WTC11 (cell line): ENCODE measurements at regions not wholly inside any gene's neighbourhood (a gene's known extent, or its start where the extent isn't known, plus 50 kb on each side); places are given as distances from the start of the nearest gene placed in this dataset.

Experiments
- IRF2 ChIP-seq: sonication (generic); formaldehyde crosslinking; IDR thresholded peaks from 2 replicates; pipeline ENCODE4 v1.8.0; 2022; ENCODE audit warnings: low read depth, missing genetic modification reagents, borderline replicate concordance
- ZNF416 ChIP-seq: fragments of 250-450 bp; sonication (Bioruptor Pico); IDR thresholded peaks from 2 replicates; pipeline ENCODE4 v1.9.0; 2021; ENCODE audit warnings: mild to moderate bottlenecking, inconsistent platforms
- TF ChIP-seq, protein P1 (sequence below): sonication (generic); formaldehyde crosslinking; IDR thresholded peaks from 2 replicates; pipeline ENCODE4 v1.8.0; 2022; ENCODE audit warnings: mild to moderate bottlenecking, missing genetic modification reagents
- TF ChIP-seq, protein P2 (sequence below): fragments of 200-600 bp; IDR thresholded peaks from 2 replicates; pipeline ENCODE4 v1.8.0; 2022; ENCODE audit warnings: antibody characterized with exemption
- TF ChIP-seq, protein P3 (sequence below): fragments of 250-450 bp; sonication (Bioruptor Pico); IDR thresholded peaks from 2 replicates; pipeline ENCODE4 v2.1.2; 2022; ENCODE audit warnings: mild to moderate bottlenecking, moderate library complexity

DNA sequence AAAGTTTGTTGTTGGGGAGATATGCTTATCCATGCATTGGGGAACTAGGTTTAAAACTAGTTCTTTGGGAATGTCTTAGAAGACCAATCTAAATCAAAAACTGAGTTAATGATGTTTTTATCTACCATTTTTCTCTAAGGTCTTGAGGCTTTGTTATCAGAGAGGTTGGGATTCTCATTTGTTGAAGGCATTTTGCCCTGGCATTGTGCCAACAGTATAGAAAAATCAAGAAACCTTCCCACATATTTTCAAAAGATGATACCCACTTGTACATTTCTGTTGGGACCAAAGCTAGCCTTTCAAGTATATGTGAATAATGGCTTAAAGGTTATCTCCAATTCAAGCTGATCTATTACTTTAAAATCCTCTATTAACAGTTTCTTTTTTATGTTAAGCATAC lies 419.8 kb upstream of the KIF2A start:
- TF ChIP-seq IRF2 (no peak), ZNF416 (CRISPR knock-in tag) (no peak)
- TF ChIP-seq, protein P1, sequence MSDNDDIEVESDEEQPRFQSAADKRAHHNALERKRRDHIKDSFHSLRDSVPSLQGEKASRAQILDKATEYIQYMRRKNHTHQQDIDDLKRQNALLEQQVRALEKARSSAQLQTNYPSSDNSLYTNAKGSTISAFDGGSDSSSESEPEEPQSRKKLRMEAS, result no peak
- TF ChIP-seq, protein P2, sequence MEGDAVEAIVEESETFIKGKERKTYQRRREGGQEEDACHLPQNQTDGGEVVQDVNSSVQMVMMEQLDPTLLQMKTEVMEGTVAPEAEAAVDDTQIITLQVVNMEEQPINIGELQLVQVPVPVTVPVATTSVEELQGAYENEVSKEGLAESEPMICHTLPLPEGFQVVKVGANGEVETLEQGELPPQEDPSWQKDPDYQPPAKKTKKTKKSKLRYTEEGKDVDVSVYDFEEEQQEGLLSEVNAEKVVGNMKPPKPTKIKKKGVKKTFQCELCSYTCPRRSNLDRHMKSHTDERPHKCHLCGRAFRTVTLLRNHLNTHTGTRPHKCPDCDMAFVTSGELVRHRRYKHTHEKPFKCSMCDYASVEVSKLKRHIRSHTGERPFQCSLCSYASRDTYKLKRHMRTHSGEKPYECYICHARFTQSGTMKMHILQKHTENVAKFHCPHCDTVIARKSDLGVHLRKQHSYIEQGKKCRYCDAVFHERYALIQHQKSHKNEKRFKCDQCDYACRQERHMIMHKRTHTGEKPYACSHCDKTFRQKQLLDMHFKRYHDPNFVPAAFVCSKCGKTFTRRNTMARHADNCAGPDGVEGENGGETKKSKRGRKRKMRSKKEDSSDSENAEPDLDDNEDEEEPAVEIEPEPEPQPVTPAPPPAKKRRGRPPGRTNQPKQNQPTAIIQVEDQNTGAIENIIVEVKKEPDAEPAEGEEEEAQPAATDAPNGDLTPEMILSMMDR, result no peak
- TF ChIP-seq, protein P3, sequence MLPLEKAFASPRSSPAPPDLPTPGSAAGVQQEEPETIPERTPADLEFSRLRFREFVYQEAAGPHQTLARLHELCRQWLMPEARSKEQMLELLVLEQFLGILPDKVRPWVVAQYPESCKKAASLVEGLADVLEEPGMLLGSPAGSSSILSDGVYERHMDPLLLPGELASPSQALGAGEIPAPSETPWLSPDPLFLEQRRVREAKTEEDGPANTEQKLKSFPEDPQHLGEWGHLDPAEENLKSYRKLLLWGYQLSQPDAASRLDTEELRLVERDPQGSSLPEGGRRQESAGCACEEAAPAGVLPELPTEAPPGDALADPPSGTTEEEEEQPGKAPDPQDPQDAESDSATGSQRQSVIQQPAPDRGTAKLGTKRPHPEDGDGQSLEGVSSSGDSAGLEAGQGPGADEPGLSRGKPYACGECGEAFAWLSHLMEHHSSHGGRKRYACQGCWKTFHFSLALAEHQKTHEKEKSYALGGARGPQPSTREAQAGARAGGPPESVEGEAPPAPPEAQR (CRISPR knock-in tag), result no peak
